ENCODE measurements at regions not wholly inside any gene's neighbourhood (a gene's known extent, or its start where the extent isn't known, plus 50 kb on each side); places are given as distances from the start of the nearest gene placed in this dataset.

GRCh38 chr4:71140563-71140962 is 147.1 kb downstream of the DCK start:
- no peaks in the 10 kb centered on the region for H3K9me3 ChIP-seq
- H3K36me3 ChIP-seq: no peaks in the 10 kb centered on the region
- no peak overlapping the region for H3K4me3 ChIP-seq
- no peak for DNase-seq
- no peaks in the 10 kb centered on the region for H3K27me3 ChIP-seq

GRCh38 chr4:71141125-71141524 is 147.7 kb downstream of the DCK start:
- Histone ChIP-seq H3K36me3 (no peaks in the 10 kb centered on the region), H3K4me3 (no peak overlapping the region), H3K9me3 (no peaks in the 10 kb centered on the region), H3K27me3 (no peaks in the 10 kb centered on the region)
- no peak for DNase-seq

DNA sequence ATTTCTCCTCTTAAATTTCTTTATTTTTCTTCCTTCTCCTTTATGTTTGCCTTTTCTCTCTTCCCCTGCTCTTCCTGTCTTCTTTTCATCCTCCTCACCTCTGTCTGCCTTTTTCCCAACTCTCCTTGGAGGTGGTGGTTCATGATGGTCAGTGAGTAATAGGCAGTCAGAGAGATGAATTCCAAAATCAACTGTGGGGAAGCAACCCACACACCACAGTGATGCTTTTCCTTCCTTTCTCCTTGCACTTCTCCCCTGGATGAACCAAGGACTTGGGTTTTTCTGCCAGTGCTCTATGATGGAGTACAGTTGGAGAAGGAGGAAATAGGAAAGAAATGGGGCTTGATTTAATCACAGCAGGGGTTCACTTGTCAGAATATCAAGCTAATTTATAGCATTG is 153.8 kb downstream of the DCK start:
- H3K4me3 ChIP-seq: no peak overlapping the region
- H3K27me3 ChIP-seq: no peaks in the 10 kb centered on the region
- no peaks in the 10 kb centered on the region for H3K36me3 ChIP-seq
- no peak for DNase-seq
- H3K9me3 ChIP-seq: no peaks in the 10 kb centered on the region

GRCh38 chr4:71148545-71148944 is 155.1 kb downstream of the DCK start:
- no peak for DNase-seq
- Histone ChIP-seq H3K4me3 (no peak overlapping the region), H3K36me3 (no peaks in the 10 kb centered on the region), H3K9me3 (no peaks in the 10 kb centered on the region), H3K27me3 (no peaks in the 10 kb centered on the region)

GRCh38 chr4:71151054-71151453 is 157.6 kb downstream of the DCK start:
- no peaks in the 10 kb centered on the region for H3K27me3 ChIP-seq
- H3K9me3 ChIP-seq: no peaks in the 10 kb centered on the region
- peak; percentile 60 for DNase-seq
- no peak overlapping the region for H3K4me3 ChIP-seq
- no peaks in the 10 kb centered on the region for H3K36me3 ChIP-seq

GRCh38 chr4:71156616-71157015 is 163.2 kb downstream of the DCK start:
- DNase-seq: no peak
- Histone ChIP-seq H3K4me3 (no peak overlapping the region), H3K9me3 (no peaks in the 10 kb centered on the region), H3K27me3 (no peaks in the 10 kb centered on the region), H3K36me3 (no peaks in the 10 kb centered on the region)

- no peaks in the 10 kb centered on the region for H3K9me3 ChIP-seq
- H3K27me3 ChIP-seq: no peaks in the 10 kb centered on the region
- H3K4me3 ChIP-seq: no peak overlapping the region
- DNase-seq: no peak
- no peaks in the 10 kb centered on the region for H3K36me3 ChIP-seq
These were observed 168.9 kb downstream of the DCK start for GRCh38 chr4:71162386-71162785.

GRCh38 chr4:71163317-71163716 is 169.9 kb downstream of the DCK start:
- no peaks in the 10 kb centered on the region for H3K36me3 ChIP-seq
- no peak for DNase-seq

DNA sequence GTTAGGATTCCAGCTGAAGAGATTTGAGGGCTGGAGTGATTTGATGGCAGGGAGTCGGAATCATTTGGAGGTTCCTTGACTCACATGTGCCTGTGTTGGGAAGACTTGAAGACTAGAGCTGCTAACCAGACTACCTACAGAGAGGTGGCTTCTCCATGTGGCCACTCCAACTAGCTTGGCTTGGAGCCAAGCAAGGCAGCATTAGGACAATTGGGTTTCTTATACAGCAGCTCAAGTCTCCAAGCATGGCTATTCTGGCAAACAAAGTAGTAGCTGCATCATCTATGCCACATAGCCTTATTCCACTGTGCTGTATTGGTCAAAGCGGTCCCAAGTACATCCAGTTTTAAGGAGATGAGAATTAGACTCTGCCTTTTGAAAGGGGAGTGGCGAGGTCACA is 171.7 kb upstream of the SLC4A4 start:
- no peak overlapping the region for H3K4me3 ChIP-seq
- H3K27me3 ChIP-seq: no peaks in the 10 kb centered on the region
- no peaks in the 10 kb centered on the region for H3K36me3 ChIP-seq
- no peak for DNase-seq
- no peaks in the 10 kb centered on the region for H3K9me3 ChIP-seq

More at GRCh38 chr4:71163317-71163716, 169.9 kb downstream of the DCK start:
- no peaks in the 10 kb centered on the region for H3K27me3 ChIP-seq
- no peaks in the 10 kb centered on the region for H3K9me3 ChIP-seq
- H3K4me3 ChIP-seq: no peak overlapping the region

DNA sequence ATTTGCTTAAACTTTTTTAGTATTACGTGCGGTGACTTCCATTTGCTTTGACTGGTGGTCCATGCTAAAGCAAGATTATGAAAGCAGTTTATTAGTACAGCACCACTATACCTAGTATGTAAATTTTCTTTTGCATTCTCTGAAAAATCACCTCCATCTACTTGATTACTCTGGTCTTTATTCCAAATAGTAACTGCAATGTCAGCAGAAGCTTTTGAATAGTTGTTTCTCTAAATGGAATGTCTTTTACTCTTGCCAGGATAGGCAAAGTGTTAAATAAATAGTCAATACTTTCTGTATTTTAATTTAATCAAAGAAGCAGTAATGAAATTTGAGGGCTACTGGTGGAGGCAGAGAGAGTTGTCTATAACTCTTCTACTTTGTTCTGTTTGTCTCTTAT is 167.2 kb upstream of the SLC4A4 start:
- Histone ChIP-seq H3K27me3 (no peaks in the 10 kb centered on the region), H3K4me3 (no peak overlapping the region), H3K36me3 (no peaks in the 10 kb centered on the region), H3K9me3 (no peaks in the 10 kb centered on the region)
- no peak for DNase-seq

DNA sequence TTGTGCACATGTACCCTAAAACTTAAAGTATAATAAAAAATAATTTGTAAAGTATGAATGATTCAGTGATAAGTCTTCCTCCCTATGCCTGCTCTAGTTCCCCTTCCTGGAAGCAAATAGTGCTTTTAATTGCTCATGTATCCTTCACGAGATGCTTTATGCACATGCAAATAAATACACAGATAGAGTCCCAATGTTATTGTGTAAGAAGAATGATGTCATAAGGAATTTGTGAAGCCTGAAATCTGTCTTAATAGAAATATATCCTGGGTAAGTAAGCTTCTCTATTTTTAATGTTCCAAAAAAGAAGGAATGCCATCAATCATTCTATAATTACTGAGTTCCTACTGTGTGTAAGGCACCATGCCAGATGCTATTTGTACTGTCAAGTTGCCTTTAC is 157.5 kb upstream of the SLC4A4 start:
- no peak for DNase-seq
- Histone ChIP-seq H3K27me3 (no peaks in the 10 kb centered on the region), H3K9me3 (no peaks in the 10 kb centered on the region), H3K4me3 (no peak overlapping the region), H3K36me3 (no peaks in the 10 kb centered on the region)

GRCh38 chr4:71184195-71184781 is 154.5 kb upstream of the SLC4A4 start:
- Histone ChIP-seq H3K4me3 (no peak overlapping the region), H3K27me3 (no peaks in the 10 kb centered on the region), H3K9me3 (no peaks in the 10 kb centered on the region), H3K36me3 (no peaks in the 10 kb centered on the region)
- DNase-seq: peak; percentile 4

DNA sequence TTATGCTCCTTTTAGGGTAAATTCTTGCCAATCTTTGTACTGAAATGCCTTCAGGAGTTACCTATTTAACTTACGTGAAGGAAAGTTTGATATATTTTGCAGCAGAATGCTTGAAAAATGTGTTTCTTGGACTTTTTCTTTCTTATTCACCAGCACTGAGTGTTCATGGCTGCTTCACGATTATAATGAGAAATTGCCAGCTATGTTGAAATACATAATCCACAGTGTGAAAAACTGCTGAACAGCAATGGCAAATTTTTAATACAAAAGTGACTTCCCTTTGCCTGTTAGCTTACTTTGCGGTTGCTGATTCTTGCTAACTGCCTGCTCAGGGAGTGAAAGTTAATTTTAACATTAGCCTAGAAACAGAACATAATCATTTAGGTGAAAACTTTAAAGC is 153.8 kb upstream of the SLC4A4 start:
- no peaks in the 10 kb centered on the region for H3K27me3 ChIP-seq
- H3K9me3 ChIP-seq: no peaks in the 10 kb centered on the region
- no peaks in the 10 kb centered on the region for H3K36me3 ChIP-seq
- DNase-seq: no peak
- H3K4me3 ChIP-seq: no peak overlapping the region

- Histone ChIP-seq H3K9me3 (no peaks in the 10 kb centered on the region), H3K27me3 (no peaks in the 10 kb centered on the region)
These were observed 152.6 kb upstream of the SLC4A4 start for GRCh38 chr4:71186257-71186565.

GRCh38 chr4:71186566-71187403 is 152.0 kb upstream of the SLC4A4 start:
- DNase-seq: peak; percentile 70
- no peaks in the 10 kb centered on the region for H3K9me3 ChIP-seq
- peak overlapping the region; percentile 64 for H3K4me3 ChIP-seq
- H3K27me3 ChIP-seq: no peaks in the 10 kb centered on the region
- H3K36me3 ChIP-seq: no peaks in the 10 kb centered on the region

More at GRCh38 chr4:71186257-71186565, 152.6 kb upstream of the SLC4A4 start:
- no peak for DNase-seq
- H3K36me3 ChIP-seq: no peaks in the 10 kb centered on the region
- peak overlapping the region; percentile 64 for H3K4me3 ChIP-seq

DNA sequence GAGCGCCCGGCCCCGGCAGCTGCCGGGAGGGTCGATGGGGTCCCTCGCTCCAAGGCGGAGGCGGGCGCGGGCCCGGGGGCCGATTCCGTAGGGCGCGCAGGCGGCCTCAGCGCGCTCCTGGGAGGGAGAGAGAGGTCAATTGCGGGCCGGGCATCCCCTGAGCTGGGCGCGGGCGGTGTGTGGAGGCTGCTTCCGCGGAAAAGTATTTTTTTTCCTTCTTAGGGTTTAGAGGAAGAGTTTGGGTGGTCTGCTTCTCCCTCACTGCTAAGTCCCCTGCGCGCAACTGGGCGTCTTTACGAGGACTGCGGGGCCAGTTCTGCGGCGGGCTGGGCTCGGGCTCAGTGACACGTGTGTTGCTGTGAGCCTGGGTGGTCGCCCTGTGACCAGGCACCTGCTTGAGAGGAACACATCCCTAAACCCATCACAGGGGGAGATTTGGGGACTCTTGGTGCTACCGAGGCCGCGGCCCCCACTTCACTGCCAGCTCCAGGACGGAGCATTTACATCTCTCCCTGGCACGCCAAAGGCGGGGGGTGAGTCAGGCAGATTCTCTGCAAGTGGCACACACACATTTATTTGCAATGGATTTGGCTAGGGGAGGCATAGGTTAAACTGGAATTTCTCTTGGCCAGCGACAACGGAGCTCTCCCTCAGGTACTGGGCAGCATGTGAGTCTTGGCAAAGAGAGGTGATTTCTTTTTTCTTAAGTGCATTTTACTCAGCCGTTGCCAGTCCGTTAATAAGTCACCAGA is 151.2 kb upstream of the SLC4A4 start:
- DNase-seq: peak; percentile 80
- Histone ChIP-seq H3K27me3 (no peaks in the 10 kb centered on the region), H3K36me3 (no peaks in the 10 kb centered on the region), H3K4me3 (peak overlapping the region; percentile 64), H3K9me3 (no peaks in the 10 kb centered on the region)

- peak overlapping the region; percentile 64 for H3K4me3 ChIP-seq
- DNase-seq: no peak
- H3K27me3 ChIP-seq: no peaks in the 10 kb centered on the region
These were observed 150.6 kb upstream of the SLC4A4 start for GRCh38 chr4:71188156-71188640.

More at GRCh38 chr4:71188156-71188640, 150.6 kb upstream of the SLC4A4 start:
- no peaks in the 10 kb centered on the region for H3K9me3 ChIP-seq
- no peaks in the 10 kb centered on the region for H3K36me3 ChIP-seq

All from MG63 (cell line).